ENCODE measurements at regions not wholly inside any gene's neighbourhood (a gene's known extent, or its start where the extent isn't known, plus 50 kb on each side); places are given as distances from the start of the nearest gene placed in this dataset.
A peak's percentile ranks its signal among the peaks of the same experiment; 100 is the strongest.

DNA sequence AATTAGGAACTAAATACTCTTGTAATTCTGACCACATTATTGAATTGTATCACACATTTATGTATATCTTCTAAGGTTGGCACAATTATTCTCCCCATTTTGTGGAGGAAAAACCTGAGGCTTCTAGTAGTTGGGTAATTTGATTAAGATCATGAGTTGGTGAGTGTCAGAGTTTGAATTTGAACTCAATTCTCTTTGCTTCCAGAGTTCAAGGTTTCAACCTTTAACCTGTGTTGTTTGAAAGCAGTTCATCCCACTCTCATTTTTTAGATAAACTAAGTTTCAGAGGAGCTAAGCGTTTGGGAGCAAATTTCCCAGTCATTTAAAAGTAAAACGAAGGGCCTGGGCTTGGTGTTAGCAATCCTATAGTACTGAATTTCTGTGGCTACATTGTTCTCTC, 293.4 kb downstream of the ADGRL2 start:
- no peaks in the 10 kb centered on the region for H3K27me3 ChIP-seq
- H3K36me3 ChIP-seq: no peaks in the 10 kb centered on the region
- no peak overlapping the region for H3K27ac ChIP-seq
- intact Hi-C loops (cut with DNase I; ENCODE audit: low total_unique reads): no loop called here
- no peak overlapping the region for H3K4me3 ChIP-seq
- no peak for DNase-seq (ENCODE audit: low spot score in 2 of 2)
- TF ChIP-seq POLR2AphosphoS5 (IDR thresholded peaks at IDR 0.05): no peak
- TF ChIP-seq CTCF (IDR thresholded peaks at IDR 0.05): no peak
- TF ChIP-seq POLR2A (IDR thresholded peaks at IDR 0.05): no peak
- H3K9me3 ChIP-seq: no peaks in the 10 kb centered on the region
- H3K4me1 ChIP-seq: no peaks in the 10 kb centered on the region

DNA sequence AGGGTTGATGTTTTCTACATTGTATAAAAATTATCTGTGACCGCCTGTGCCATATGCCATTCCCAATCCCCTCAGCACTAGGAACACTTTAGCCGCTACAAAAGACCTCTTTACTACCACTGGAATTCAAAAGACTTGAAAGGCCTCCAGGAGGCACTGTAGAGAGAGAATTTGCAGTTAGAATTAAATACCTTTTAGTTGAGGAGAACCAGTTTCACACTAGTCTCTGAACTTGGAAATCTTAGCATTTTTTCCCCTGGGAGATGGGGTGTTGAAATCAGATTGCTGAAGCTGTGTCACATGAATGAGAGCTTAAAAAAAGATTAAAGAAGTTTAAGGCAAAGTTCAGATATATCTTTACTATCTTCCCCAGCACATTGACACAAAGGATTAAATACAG, 291.0 kb downstream of the ADGRL2 start:
- Histone ChIP-seq H3K4me3 (no peak overlapping the region), H3K9me3 (no peaks in the 10 kb centered on the region), H3K36me3 (no peaks in the 10 kb centered on the region), H3K27me3 (no peaks in the 10 kb centered on the region), H3K27ac (no peak overlapping the region), H3K4me1 (no peaks in the 10 kb centered on the region)
- TF ChIP-seq CTCF (IDR thresholded peaks at IDR 0.05) (no peak), POLR2AphosphoS5 (IDR thresholded peaks at IDR 0.05) (no peak), POLR2A (IDR thresholded peaks at IDR 0.05) (no peak)
- no peak for DNase-seq (ENCODE audit: low spot score in 2 of 2)
- intact Hi-C loops (cut with DNase I; ENCODE audit: low total_unique reads): no loop called here

DNA sequence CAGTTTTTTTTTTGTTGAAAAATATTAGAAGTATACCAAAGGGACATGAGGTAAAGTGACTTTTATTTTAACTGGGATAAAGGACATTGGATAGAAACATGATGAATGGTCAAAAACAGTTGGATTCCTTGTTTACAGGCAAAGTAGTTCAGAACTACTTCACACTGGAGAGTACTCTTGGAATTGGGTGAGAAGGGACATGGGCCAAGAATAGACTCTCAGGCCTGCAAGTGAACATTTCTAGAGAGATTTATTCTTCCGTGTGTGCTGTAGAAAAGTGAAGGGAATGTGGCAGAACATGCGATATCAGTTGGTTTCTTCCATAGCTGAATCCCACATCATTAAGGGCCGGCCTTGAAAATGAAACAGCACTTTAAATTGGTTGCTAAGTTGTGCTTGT, 290.5 kb downstream of the ADGRL2 start:
- Histone ChIP-seq H3K4me3 (no peak overlapping the region), H3K4me1 (no peaks in the 10 kb centered on the region), H3K27ac (no peak overlapping the region), H3K27me3 (no peaks in the 10 kb centered on the region), H3K36me3 (no peaks in the 10 kb centered on the region), H3K9me3 (no peaks in the 10 kb centered on the region)
- intact Hi-C loops (cut with DNase I; ENCODE audit: low total_unique reads): no loop called here
- TF ChIP-seq CTCF (IDR thresholded peaks at IDR 0.05) (no peak), POLR2AphosphoS5 (IDR thresholded peaks at IDR 0.05) (no peak), POLR2A (IDR thresholded peaks at IDR 0.05) (no peak)
- no peak for DNase-seq (ENCODE audit: low spot score in 2 of 2)

- no peaks in the 10 kb centered on the region for H3K27me3 ChIP-seq
- H3K36me3 ChIP-seq: no peaks in the 10 kb centered on the region
- TF ChIP-seq POLR2A (IDR thresholded peaks at IDR 0.05): no peak
- TF ChIP-seq CTCF (IDR thresholded peaks at IDR 0.05): peak in 1 of 3 donors; percentile 15
- no peak for TF ChIP-seq POLR2AphosphoS5 (IDR thresholded peaks at IDR 0.05)
- no peak overlapping the region for H3K27ac ChIP-seq
- intact Hi-C loops (cut with DNase I; ENCODE audit: low total_unique reads): no loop called here
- no peaks in the 10 kb centered on the region for H3K4me1 ChIP-seq
- H3K4me3 ChIP-seq: no peak overlapping the region
- DNase-seq (ENCODE audit: low spot score in 2 of 2): no peak
- H3K9me3 ChIP-seq: no peaks in the 10 kb centered on the region
These were observed 289.4 kb downstream of the ADGRL2 start for GRCh38 chr1:82090104-82090503.

DNA sequence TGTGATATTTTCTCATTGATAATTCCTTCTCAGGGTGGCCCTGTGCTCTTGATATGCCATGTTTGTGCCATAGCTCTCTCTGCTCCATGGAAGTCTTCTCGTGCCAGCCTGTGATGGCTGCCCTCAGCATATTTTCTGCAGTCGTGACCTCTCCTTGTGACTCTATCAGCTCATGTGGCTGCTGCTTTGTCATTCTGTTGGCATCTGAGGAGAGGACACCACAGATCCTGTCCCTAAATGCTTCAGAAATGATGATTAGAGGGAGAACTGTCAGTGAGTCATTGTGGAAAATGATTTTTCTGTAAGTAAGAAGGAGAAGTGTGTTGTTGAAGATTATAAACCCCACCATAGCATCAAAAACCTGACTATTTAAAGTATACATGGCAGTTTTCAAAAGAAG, 286.0 kb downstream of the ADGRL2 start:
- no peak overlapping the region for H3K27ac ChIP-seq
- no peak overlapping the region for H3K4me3 ChIP-seq
- H3K36me3 ChIP-seq: no peaks in the 10 kb centered on the region
- no peaks in the 10 kb centered on the region for H3K9me3 ChIP-seq
- intact Hi-C loops (cut with DNase I; ENCODE audit: low total_unique reads): loop anchor here (10.0 kb wide), 1 partner anchor 488 kb away; no protein-coding TSS in a partner anchor
- no peak for DNase-seq (ENCODE audit: low spot score in 2 of 2)
- H3K27me3 ChIP-seq: no peaks in the 10 kb centered on the region
- TF ChIP-seq CTCF (IDR thresholded peaks at IDR 0.05): no peak
- no peak for TF ChIP-seq POLR2A (IDR thresholded peaks at IDR 0.05)
- no peak for TF ChIP-seq POLR2AphosphoS5 (IDR thresholded peaks at IDR 0.05)
- H3K4me1 ChIP-seq: no peaks in the 10 kb centered on the region
